ENCODE measurements at regions not wholly inside any gene's neighbourhood (a gene's known extent, or its start where the extent isn't known, plus 50 kb on each side); places are given as distances from the start of the nearest gene placed in this dataset.
"Not testable (repeated sequence)": the region's sequence is repeated elsewhere in the genome, so short reads cannot be mapped to it uniquely, and the experiment has no call there.

- Histone ChIP-seq H3K27ac (ENCODE audit: low read depth) (no peak overlapping the region), H3K4me3 (ENCODE audit: low read depth, low read length) (no peak overlapping the region), H3K4me1 (ENCODE audit: insufficient read depth) (no peaks in the 10 kb centered on the region), H3K36me3 (ENCODE audit: insufficient read depth) (no peaks in the 10 kb centered on the region)
- no peak for DNase-seq (ENCODE audit: extremely low spot score)
- WGBS, result 96% methylated on average over 6 of the region's 6 CpGs
Observed at GRCh38 chr15:92773340-92773739, 117.8 kb upstream of the FAM174B start.

- no peak overlapping the region for H3K4me3 ChIP-seq (ENCODE audit: low read depth, low read length)
- no peaks in the 10 kb centered on the region for H3K4me1 ChIP-seq (ENCODE audit: insufficient read depth)
- no peak overlapping the region for H3K27ac ChIP-seq (ENCODE audit: low read depth)
- H3K36me3 ChIP-seq (ENCODE audit: insufficient read depth), result no peaks in the 10 kb centered on the region
- WGBS, result 87% methylated on average over 1 of the region's 1 CpG
- DNase-seq (ENCODE audit: extremely low spot score), result no peak
Observed at GRCh38 chr15:92779874-92780273, 120.2 kb upstream of the CHD2 start.

GRCh38 chr15:92780843-92781242 lies 119.3 kb upstream of the CHD2 start:
- H3K4me3 ChIP-seq (ENCODE audit: low read depth, low read length), result no peak overlapping the region
- no peaks in the 10 kb centered on the region for H3K36me3 ChIP-seq (ENCODE audit: insufficient read depth)
- H3K4me1 ChIP-seq (ENCODE audit: insufficient read depth), result no peaks in the 10 kb centered on the region
- no peak overlapping the region for H3K27ac ChIP-seq (ENCODE audit: low read depth)
- 89% methylated on average over 3 of the region's 3 CpGs for WGBS
- DNase-seq (ENCODE audit: extremely low spot score), result no peak

GRCh38 chr15:92781925-92782453 lies 118.1 kb upstream of the CHD2 start:
- 88% methylated on average over 4 of the region's 4 CpGs for WGBS

GRCh38 chr15:92787116-92787515 lies 113.0 kb upstream of the CHD2 start:
- H3K4me3 ChIP-seq (ENCODE audit: low read depth, low read length), result no peak overlapping the region
- H3K27ac ChIP-seq (ENCODE audit: low read depth), result no peak overlapping the region
- no peaks in the 10 kb centered on the region for H3K4me1 ChIP-seq (ENCODE audit: insufficient read depth)
- WGBS, result 93% methylated on average over 3 of the region's 3 CpGs
- no peaks in the 10 kb centered on the region for H3K36me3 ChIP-seq (ENCODE audit: insufficient read depth)
- DNase-seq (ENCODE audit: extremely low spot score), result no peak

More at GRCh38 chr15:92781925-92782453, 118.1 kb upstream of the CHD2 start:
- no peaks in the 10 kb centered on the region for H3K4me1 ChIP-seq (ENCODE audit: insufficient read depth)
- no peak for DNase-seq (ENCODE audit: extremely low spot score)
- no peaks in the 10 kb centered on the region for H3K36me3 ChIP-seq (ENCODE audit: insufficient read depth)
- H3K27ac ChIP-seq (ENCODE audit: low read depth), result no peak overlapping the region
- H3K4me3 ChIP-seq (ENCODE audit: low read depth, low read length), result no peak overlapping the region

GRCh38 chr15:92788196-92788595 lies 111.9 kb upstream of the CHD2 start:
- no peaks in the 10 kb centered on the region for H3K36me3 ChIP-seq (ENCODE audit: insufficient read depth)
- WGBS, result 93% methylated on average over 5 of the region's 5 CpGs
- no peaks in the 10 kb centered on the region for H3K4me1 ChIP-seq (ENCODE audit: insufficient read depth)
- DNase-seq (ENCODE audit: extremely low spot score), result no peak
- no peak overlapping the region for H3K4me3 ChIP-seq (ENCODE audit: low read depth, low read length)
- no peak overlapping the region for H3K27ac ChIP-seq (ENCODE audit: low read depth)

- H3K36me3 ChIP-seq (ENCODE audit: insufficient read depth); H3K4me1 ChIP-seq (ENCODE audit: insufficient read depth); H3K27ac ChIP-seq (ENCODE audit: low read depth); DNase-seq (ENCODE audit: extremely low spot score); H3K4me3 ChIP-seq (ENCODE audit: low read depth, low read length): not testable (repeated sequence)
- WGBS, result 98% methylated on average over 15 of the region's 15 CpGs
Observed at GRCh38 chr15:92788793-92789192, 111.3 kb upstream of the CHD2 start.

GRCh38 chr15:92796161-92796611 lies 103.9 kb upstream of the CHD2 start:
- Histone ChIP-seq H3K4me3 (ENCODE audit: low read depth, low read length) (no peak overlapping the region), H3K4me1 (ENCODE audit: insufficient read depth) (no peaks in the 10 kb centered on the region), H3K36me3 (ENCODE audit: insufficient read depth) (no peaks in the 10 kb centered on the region), H3K27ac (ENCODE audit: low read depth) (no peak overlapping the region)
- DNase-seq (ENCODE audit: extremely low spot score), result no peak
- WGBS, result 70% methylated on average over 1 of the region's 1 CpG

- 65% methylated on average over 12 of the region's 12 CpGs for WGBS
- H3K27ac ChIP-seq (ENCODE audit: low read depth), result no peak overlapping the region
- DNase-seq (ENCODE audit: extremely low spot score), result no peak
Observed at GRCh38 chr15:92797168-92798052, 102.7 kb upstream of the CHD2 start.

GRCh38 chr15:92800013-92800412 lies 100.1 kb upstream of the CHD2 start:
- Histone ChIP-seq H3K4me3 (ENCODE audit: low read depth, low read length) (no peak overlapping the region), H3K4me1 (ENCODE audit: insufficient read depth) (no peaks in the 10 kb centered on the region), H3K36me3 (ENCODE audit: insufficient read depth) (no peaks in the 10 kb centered on the region), H3K27ac (ENCODE audit: low read depth) (no peak overlapping the region)
- 94% methylated on average over 2 of the region's 2 CpGs for WGBS
- DNase-seq (ENCODE audit: extremely low spot score), result no peak

More at GRCh38 chr15:92797168-92798052, 102.7 kb upstream of the CHD2 start:
- no peak overlapping the region for H3K4me3 ChIP-seq (ENCODE audit: low read depth, low read length)
- H3K4me1 ChIP-seq (ENCODE audit: insufficient read depth), result no peaks in the 10 kb centered on the region
- no peaks in the 10 kb centered on the region for H3K36me3 ChIP-seq (ENCODE audit: insufficient read depth)

- 94% methylated on average over 12 of the region's 12 CpGs for WGBS
- not testable (repeated sequence) for H3K4me1 ChIP-seq (ENCODE audit: insufficient read depth); H3K4me3 ChIP-seq (ENCODE audit: low read depth, low read length); H3K27ac ChIP-seq (ENCODE audit: low read depth); H3K36me3 ChIP-seq (ENCODE audit: insufficient read depth); DNase-seq (ENCODE audit: extremely low spot score)
Observed at GRCh38 chr15:92800416-92801055, 99.6 kb upstream of the CHD2 start.

GRCh38 chr15:92801056-92801773 lies 98.9 kb upstream of the CHD2 start:
- H3K4me1 ChIP-seq (ENCODE audit: insufficient read depth); DNase-seq (ENCODE audit: extremely low spot score); H3K4me3 ChIP-seq (ENCODE audit: low read depth, low read length); H3K27ac ChIP-seq (ENCODE audit: low read depth); H3K36me3 ChIP-seq (ENCODE audit: insufficient read depth): not testable (repeated sequence)
- 87% methylated on average over 13 of the region's 13 CpGs for WGBS

GRCh38 chr15:92801774-92802464 lies 98.2 kb upstream of the CHD2 start:
- H3K27ac ChIP-seq (ENCODE audit: low read depth), result no peak overlapping the region
- WGBS, result 69% methylated on average over 5 of the region's 5 CpGs
- no peaks in the 10 kb centered on the region for H3K36me3 ChIP-seq (ENCODE audit: insufficient read depth)
- H3K4me1 ChIP-seq (ENCODE audit: insufficient read depth), result no peaks in the 10 kb centered on the region
- H3K4me3 ChIP-seq (ENCODE audit: low read depth, low read length), result no peak overlapping the region
- no peak for DNase-seq (ENCODE audit: extremely low spot score)
